GM18873 (cell line): ENCODE measurements at regions not wholly inside any gene's neighbourhood (a gene's known extent, or its start where the extent isn't known, plus 50 kb on each side); places are given as distances from the start of the nearest gene placed in this dataset.
"Not testable (repeated sequence)": the region's sequence is repeated elsewhere in the genome, so short reads cannot be mapped to it uniquely, and the experiment has no call there.

ENCODE experiments used
- ATAC-seq: cut with Tn5 transposase; IDR thresholded peaks from one replicate; pipeline ENCODE4 v1.9.1; 2021; ENCODE audit warnings: mild to moderate bottlenecking, moderate library complexity, moderate number of reproducible peaks; ENCODE audit not compliant: unreplicated experiment, low FRiP score

DNA sequence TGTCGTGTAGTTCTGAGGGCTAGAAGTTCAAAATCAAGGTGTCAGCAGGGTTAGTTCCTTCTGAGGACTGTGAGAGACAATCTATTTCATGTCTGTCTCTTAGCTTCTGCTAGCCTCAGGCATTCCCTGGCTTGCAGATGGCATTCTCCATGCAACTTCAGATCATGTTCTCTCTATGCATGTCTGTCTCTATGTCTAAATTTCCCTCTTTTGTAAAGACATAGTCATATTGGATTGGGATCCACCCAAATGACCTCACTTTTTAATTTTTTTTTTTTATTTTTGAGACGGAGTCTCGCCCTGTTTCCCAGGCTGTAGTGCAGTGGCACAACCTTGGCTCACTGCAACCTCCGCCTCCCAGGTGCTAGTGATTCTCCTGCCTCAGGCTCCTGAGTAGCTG lies 104.6 kb downstream of the RAP2B start:
- ATAC-seq = no peak

DNA sequence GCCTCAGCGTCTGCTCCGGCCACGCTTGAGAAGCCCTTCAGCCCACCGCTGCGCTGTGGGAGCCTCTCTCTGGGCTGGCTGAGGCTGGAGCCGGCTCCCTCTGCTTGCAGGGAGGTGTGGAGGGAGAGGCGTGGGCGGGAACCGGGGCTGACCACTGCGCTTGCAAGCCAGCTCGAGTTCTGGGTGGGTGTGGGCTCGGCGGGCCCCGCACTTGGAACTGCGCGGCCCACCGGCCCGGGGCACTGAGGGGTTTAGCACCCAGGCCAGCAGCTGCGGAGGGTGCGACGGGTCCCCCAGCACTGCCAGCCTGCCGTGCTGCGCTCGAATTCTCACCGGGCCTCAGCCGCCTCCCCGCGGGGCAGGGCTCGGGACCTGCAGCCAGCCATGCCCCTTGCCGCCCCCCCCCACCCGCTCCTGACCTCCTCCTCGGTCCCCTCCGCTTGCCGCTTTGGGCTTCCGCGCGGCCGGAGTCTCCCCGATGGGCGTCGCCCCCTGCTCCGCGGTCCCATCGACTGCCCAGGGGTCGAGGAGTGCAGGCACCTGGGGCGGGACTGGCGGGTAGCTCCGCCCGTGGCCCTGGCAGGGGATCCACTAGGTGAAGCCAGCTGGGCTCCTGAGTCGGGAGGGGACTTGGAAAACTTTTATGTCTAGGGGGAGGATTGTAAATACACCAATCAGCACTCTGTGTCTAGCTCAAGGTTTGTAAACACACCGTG lies 106.7 kb downstream of the RAP2B start:
- ATAC-seq = no peak

DNA sequence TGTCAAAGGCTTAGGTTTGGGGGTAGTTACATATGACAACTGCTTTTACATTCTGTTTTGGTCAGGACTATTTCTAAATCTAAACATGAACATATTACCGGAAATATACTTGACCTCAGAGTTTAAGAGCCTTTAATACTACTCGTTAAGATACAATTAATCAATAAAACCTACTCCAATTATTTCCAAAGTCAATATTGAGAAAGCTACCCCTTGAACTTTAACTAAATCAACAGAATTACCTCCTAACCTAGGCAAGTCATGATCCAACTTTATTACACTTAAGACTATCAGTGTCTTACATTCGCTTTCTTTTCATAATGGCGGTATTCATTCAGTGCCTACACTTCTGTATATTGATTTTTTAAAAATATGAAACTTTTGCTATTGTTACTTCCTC lies 107.7 kb downstream of the RAP2B start:
- no peak for ATAC-seq

DNA sequence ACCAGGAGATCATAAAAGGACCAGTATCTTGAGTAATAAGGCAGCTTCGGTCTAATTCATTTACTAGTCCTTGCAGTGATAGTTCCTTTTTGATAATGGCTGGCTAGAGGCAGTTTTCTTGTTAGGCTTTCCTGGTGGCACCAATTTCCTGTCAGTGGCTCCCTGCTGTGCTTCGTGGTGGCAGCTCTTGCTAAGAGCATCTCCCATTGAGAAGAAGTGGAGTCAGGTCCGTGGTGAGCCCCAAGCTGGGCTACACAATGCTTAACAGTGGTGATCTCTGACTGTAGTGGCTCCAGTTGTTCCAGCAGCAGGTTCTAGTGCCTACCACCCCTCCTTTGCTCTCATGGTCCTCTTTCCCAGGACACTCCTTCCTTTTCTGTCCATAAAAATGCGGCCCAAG lies 111.2 kb downstream of the RAP2B start:
- ATAC-seq = no peak

DNA sequence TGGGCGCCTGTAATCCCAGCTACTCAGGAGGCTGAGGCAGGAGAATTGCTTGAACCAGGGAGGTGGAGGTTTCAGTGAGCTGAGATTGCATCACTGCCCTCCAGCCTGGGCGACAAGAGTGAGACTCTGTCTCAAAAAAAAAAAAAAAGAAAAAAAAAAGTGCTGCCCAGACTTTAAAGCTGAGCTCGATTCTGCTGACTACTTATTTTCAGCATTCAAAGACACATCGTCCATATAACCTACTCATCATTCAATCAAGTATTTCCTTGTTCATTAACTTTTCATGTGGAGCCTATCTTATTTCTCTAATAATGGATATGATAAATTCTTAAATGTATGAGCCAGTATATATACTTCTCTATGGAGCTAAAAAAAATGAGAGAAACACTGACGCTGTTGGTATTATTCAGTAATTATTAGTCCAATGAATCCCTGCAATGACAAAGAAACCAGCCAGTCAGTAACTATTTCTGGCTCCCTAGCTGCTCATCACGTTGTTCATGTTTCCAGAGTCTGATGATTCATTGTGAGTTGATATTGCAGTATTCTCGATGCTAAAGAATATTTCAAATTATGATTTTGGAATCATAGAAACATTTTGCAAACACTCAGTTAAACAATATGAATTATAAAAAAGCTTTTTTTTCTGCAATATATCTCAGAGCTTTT lies 111.9 kb downstream of the RAP2B start:
- no peak for ATAC-seq

DNA sequence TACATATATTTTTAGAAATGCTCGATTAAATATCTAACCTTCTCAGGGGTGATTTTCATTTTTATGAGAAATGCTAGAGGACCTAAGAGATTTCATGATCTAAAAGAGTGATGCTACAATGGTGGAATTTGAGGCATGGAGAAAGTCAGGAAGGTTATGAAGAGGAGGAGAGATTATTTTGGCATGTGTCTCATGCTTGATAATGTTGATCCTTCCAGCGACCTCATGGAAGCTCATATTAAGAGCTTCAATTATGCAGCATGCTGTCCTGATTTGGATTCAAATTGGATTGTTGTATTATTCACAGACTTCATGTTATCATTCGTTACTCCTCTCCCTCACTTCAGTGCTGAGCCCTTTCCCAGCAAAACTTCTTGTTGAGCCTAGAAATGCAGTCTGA lies 112.5 kb downstream of the RAP2B start:
- no peak for ATAC-seq

DNA sequence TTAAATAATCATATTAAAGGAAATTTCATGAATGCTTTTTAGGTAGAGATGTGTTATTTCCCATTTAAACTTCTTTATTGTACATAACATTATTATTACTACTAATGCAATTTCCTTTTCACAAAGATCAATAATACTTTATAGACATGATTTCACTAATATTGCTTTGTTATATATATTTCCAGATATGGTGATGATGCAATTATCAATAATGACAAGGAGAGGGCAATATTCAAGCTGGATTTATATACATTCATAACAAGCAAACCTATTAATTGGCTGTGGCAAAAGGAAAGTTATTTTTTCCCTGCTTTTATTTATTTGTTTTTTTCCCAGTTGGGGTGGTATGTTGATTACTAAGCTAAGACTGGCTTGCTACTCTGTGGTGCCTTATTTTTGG lies 113.5 kb downstream of the RAP2B start:
- no peak for ATAC-seq

DNA sequence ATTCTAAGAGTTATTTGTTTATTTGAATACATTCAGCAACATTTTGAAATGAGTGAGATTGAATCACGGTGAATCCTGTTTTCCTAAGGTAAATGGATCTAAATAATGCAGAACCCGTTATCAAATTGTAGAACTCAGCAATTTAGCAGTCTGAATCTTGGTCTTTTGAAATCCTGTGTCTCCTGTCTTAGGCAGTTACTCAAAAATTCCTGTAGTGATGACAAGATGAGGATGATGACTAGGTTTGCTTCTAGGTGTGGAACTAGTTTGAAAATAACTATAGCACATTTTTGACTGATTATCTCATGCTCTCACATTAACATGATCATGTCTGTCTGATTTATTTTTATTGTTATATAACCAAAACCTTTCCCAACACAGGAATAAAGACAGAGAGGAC lies 115.0 kb downstream of the RAP2B start:
- ATAC-seq = no peak

DNA sequence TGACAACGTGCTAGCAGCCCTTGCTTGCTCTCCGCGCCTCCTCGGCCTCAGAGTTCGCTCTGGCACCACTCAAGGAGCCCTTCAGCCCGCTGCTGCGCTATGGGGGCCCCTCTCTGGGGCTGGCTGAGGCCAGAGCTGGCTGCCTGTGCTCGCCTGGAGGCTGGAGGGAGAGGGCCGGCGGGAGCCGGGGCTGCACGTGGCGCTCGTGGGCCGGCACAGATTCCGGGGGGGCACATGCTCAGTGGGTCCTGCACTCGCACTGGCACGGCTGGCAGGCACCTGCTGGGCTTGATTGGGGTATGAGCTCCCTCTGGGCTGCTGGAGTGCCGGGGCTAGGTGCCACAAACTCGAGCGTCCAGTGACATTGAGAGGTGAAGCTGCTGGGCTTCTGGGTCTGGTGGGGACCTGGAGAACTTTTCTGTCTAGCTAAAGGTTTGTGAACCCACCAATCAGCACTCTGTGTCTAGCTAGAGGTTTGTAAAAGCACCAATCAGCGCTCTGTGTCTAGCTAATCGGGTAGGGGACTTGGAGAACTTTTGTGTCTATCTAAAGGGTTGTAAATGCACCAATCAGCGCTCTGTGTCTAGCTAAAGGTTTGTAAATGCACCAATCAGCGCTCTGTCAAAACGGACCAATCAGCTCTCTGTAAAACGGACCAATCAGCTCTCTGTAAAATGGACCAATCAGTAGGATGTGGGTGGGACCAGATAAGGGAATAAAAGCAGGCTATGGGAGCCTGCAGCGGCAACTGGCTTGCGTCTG lies 119.4 kb downstream of the RAP2B start:
- ATAC-seq = not testable (repeated sequence)

DNA sequence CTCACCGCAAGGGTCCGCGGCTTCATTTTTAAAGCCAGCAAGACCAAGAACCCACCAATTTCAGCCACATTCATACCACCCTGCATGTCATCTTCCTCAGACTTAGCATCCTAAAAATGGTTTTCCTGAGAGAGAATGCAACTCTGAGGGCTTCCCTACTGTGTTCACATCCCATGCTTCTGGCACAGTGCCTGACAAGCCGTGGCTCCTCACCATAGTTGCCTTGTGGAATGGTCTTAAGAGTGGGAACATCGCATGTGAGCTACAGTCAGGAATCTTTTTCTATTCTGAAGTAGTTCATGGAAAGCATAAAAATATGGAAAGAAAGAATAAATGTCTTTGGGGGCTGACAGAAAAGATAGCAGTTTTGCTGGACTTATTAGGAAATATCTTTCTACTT lies 120.3 kb downstream of the RAP2B start:
- no peak for ATAC-seq

DNA sequence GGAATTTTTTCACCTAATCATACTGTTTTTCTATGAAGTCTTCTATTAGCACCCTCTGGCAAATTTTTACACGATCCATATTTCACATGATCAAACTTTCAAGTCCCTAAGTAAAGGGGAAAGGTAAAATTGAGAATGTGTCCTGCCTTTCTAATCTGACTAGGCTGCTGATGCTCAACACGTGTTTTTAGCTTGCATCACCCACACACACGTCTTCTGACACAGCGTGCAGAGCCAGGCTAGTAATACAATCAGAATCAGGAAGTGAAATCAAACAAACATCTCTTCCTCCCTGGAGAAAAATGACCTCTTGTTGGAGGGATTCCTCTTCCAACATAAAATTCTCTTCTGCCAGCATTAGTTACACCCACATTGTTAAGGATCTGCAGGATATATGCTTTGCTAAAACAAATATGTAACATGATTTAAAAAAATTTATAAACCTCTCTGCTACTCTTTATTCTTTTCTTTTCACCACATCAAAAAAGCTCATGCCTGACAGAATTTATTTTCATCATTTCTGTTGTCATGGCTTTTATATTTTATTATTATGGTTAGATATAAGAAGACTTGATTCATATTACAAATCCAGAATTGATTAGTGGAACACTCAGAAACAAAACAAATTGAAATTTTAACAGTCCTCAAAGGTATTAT lies 122.4 kb downstream of the RAP2B start:
- no peak for ATAC-seq

DNA sequence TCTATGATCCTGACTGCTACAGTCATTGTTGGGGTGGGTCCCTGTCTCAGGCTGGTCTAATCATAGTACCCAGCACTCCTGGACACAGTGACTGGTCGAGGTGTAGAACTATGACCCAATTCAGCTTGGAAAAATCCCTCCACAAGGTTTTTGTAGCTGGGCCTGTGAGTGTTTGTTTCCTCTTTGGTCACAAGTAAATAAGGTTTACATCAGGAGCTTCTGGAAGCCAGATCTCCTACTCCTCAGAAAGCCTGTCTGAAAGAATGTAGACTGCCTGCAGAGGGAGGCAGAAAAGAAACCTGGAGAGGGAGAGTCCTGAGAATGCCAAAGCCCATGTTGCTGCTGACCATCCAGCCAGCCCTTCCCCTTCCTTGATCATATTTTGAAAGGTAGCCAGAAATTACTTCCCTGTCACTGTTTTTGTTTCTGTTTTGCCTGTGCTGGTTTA lies 123.2 kb downstream of the RAP2B start:
- ATAC-seq = no peak

DNA sequence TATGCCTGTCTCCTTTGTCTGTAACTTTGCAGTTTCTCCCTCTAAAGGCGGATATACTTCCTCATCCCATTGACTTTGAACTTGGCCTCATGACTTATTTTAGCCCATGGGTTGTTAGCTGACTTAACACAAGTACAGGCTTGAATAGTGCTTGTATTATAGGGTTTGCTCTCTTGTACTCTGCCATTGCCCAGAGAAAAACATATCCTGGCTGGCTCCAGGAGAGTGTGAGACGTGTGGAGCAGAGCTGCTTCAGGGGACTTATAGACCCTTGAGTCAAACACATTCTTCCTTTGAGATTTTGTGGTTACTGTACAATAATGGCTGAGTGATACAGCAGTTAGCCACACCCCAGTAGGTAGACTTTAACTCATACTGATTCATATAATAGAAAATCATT lies 124.0 kb downstream of the RAP2B start:
- no peak for ATAC-seq

DNA sequence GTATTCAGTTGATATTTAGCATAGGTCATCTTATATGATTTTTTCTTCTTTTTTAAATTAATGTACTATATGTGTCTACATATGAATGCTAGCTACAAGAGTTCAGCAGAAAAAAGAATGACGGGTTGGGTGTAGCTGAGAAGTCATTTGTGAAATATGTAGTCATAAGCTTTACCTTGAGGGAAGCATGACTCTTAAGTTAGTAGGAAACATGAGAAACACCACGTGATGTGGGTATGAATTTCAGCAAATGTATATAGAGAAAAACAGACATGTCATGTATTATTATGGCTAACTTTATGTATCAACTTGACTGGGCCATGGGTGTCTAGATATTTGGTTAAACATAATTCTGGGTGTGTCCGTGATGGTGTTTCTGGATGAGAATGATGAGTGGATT lies 125.0 kb downstream of the RAP2B start:
- no peak for ATAC-seq

DNA sequence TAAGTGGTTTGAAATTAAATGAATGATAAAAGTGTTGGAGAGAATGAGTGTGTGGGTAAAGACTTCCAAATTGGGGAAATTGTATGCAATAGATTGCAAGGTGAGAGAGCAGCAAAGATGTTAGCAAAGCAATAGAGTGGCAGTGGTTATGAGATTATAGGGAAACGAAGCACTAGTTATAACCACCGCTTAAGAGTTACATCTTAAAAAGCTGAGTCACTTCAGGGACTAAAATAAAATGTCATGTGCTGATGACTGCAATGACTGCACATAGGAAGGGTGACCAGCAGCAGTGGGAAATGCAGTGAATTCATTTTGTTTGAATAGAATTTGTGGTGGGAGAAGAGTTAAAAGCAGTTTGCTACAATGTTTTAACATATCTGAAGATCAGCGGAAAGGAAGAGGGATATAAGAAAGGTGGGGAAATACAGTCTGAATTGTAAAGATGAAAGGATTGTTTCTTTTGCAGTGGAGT lies 127.3 kb downstream of the RAP2B start:
- ATAC-seq = no peak

DNA sequence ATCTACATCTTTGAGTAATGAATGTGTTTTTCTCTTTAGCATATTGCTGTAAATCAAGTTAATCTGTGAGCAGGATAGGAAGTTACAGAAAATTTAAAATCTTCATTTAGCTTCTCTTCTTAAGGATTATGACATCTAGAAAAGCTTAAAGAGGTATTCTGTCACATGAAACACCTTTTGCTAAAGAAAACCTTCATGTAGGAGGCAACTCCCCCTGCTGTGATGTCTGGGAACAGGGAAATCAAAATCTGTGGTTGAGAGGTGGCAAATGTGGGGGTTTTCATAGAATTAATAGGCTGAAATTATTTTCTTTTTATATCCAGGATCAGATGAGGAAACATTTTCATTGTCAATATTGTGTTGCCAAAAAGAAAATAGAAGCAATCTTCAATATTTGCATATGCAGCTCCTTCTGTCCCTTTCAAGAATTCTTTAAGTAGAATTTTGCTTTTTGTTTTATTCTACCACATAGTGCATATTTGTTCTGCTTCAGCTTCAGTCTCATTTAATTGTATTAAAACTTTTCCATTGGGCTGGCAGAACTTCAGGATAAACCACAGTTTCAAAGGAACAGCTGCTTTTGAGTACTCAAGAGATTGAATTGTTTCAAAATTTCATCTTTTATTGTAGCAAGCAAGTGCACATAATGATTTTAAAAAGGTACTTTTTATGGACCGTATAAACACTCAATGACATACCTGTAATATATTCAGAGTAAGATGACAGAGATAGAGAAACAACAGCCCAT lies 128.4 kb downstream of the RAP2B start:
- ATAC-seq = no peak

DNA sequence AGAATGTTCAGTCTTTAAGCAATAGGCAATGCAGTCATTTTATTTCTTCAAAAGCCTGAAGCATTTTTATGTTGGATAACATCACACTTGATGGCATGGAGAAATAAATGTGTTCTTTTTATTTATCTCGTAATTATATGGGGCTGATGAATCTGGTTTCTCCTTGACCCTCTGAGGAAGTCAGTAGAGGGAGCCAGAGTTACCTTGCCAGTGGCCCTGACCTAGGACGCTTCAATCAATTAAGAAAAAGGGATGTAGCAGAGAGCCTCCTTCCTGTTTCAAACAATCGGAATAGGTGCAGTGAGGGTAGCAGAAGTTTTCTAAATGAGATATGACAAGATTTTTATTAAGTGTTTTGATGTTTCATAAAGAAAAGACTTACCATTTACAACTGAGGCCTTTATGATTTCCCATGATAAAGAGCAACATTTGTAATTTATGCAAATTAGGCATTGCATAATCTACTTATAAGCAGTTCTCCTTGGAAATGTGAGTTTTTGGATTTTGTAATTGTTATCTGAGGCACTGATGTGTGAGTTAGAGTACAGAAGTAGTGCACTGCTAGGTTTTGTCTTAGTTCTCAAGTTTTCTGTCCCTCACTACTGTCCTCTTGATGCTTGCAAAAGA lies 129.1 kb downstream of the RAP2B start:
- ATAC-seq = no peak

DNA sequence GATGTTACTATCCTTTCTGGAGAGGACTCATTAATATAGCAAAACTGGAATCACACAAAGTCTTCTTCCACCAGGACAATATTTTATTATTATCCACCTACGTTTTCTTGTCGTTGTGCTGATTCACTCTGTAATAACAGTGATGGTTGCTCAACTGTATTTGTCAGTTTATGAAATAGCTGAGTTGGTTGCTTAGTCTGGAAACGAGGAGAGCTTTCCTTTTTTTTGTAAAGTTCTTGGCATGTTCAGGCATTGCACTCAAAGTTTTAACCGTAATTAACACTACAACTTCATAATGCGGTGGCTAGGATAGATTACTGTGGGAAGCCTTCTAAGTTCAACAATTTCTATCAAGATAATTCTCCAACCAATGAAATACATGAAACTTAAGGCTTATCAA lies 131.2 kb downstream of the RAP2B start:
- no peak for ATAC-seq

DNA sequence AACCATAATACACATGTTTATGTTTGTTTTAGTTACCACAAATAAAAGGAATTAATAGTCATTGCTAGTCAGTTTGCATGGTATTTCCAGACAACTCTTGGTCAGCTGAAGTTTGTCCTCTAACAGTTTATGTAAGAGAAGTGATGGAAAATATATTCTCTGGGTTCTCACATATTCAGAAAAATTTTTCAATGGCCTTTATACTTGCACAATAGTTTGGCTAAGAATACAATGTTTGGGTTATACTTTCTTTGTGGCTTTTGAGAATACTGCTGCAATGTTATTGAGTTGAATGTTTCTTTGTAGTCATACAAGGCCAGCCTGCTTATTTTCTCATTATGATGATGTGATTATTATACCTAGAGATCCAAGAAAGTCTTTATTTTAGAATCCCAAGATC lies 133.9 kb downstream of the RAP2B start:
- no peak for ATAC-seq

DNA sequence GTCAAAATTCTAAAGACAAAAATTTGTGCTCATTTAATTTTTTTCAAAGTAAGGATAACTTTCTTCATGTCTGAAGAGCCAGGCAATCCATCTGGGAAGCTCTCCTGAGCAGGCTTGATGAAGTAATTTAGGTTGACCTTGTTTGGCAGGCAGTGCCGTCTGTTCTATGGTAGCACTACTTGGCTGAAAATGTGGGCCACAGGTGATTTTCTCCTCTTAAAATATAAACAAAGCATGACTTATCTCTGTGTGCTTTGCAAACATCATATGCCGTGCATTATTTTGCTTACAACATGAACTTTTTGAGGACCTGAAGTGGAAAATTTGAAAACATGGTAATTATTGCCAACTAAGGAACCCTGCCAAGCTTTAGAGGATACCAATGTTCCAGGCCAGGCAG lies 143.2 kb downstream of the RAP2B start:
- ATAC-seq = no peak
